HG02852 (cell line): ENCODE measurements at regions not wholly inside any gene's neighbourhood (a gene's known extent, or its start where the extent isn't known, plus 50 kb on each side); places are given as distances from the start of the nearest gene placed in this dataset.
A peak's percentile ranks its signal among the peaks of the same experiment; 100 is the strongest.
"Not testable (repeated sequence)": the region's sequence is repeated elsewhere in the genome, so short reads cannot be mapped to it uniquely, and the experiment has no call there.

ENCODE experiments used
- ATAC-seq: cut with Tn5 transposase; IDR thresholded peaks from one replicate; pipeline ENCODE4 v1.9.1; 2021; ENCODE audit warnings: mild to moderate bottlenecking, moderate library complexity; ENCODE audit not compliant: unreplicated experiment

DNA sequence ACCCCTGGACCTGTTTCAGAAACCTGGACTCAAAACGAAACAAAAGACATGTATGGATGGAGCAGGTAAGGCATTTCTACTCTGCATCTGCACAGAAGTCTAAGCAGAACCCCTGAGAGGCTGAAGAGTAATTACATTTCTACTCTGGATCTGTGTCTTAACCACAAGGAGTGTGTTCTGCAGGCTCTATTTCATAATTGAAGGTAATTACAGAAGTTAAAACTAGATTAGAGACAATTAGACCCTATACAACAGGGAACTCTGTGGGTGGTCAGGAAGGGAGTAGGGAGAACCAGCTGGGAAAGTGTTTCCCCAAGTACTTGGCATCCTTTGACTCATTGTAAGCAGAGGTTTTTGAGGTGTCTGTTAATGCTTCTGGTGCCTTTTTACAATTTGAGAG lies 69.8 kb downstream of the IGSF1 start:
- no peak for ATAC-seq

DNA sequence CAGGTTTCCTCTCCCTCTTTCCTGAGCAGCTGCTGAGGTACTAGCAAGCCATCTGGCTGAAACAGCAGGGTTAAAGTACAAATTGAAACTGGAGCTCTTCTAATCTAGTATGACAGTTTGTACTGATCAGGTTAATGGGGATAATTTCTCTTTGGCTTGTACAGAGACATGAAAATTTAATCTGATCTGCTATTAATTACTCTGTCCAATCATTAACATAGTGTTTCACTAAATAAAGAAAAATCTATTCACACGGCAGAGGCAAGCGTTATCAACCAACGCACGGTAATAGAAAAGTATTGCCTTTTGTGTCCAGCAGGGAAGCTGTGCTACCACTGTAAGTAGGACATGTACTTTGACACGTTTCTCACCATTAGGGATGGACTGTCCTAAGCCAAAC lies 71.1 kb downstream of the IGSF1 start:
- no peak for ATAC-seq

DNA sequence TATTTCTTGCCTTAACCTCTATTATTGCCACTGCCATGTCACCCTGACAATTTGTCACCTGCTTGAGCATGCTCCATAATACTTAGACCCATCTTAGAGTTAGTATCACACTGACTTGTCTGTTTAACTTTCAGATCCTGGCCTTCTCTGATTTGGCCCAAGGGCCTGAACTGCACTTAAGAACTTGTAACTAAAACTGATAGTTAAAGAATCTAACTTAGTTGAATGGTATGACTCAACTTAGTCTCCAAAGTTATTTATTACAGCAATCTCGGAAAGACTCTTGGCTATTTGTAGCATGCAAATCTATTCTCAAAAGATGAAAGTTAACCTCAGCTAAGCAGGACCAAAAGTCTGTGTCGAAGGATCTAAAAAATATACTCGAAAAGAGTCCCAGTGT lies 72.3 kb downstream of the IGSF1 start:
- peak; percentile 65 for ATAC-seq

DNA sequence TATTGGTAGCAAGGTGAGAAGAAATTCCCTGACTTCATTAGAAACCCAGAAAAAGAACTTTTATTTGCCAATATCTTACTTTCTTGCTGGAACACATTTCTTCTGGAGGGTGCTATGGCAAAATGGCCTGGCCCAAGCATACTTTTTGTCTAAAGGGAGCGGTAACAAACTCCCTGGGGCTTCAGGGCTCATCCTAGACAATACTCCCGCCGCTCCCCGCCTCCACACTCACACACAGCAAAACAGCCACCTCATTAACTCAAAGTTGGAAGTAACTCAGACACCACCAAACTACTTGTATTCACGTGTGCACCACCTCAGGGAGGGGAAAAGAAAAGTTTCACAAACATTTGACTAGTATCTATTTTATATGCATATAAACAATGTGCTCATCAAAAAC lies 75.7 kb downstream of the IGSF1 start:
- ATAC-seq, result no peak

DNA sequence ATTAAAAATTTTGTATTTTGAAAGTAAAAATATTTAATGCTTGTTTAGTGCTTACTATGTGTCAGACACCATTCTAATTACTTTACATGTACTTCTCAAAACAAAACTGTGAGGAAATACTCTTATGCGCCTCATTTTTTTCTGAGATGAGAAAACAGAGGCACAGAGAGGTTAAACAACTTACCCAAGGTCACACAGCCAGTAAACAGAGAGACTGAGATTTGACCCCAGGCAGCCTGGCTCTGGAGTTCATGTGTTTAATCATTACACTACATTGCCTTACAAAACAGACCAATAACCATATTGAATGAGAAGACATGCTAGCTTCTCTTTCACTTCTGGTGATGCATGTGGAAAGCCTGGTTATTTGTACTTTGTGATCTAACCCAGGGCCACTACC lies 86.3 kb downstream of the IGSF1 start:
- no peak for ATAC-seq

GRCh38 chrX:131201986-131202385 lies 87.1 kb downstream of the IGSF1 start:
- no peak for ATAC-seq

GRCh38 chrX:131199091-131199490 lies 90.0 kb downstream of the IGSF1 start:
- no peak for ATAC-seq

- ATAC-seq, result no peak
These were observed 101.9 kb downstream of the IGSF1 start for GRCh38 chrX:131187206-131187605.

GRCh38 chrX:131170148-131170547 lies 112.0 kb downstream of the ARHGAP36 start:
- no peak for ATAC-seq

DNA sequence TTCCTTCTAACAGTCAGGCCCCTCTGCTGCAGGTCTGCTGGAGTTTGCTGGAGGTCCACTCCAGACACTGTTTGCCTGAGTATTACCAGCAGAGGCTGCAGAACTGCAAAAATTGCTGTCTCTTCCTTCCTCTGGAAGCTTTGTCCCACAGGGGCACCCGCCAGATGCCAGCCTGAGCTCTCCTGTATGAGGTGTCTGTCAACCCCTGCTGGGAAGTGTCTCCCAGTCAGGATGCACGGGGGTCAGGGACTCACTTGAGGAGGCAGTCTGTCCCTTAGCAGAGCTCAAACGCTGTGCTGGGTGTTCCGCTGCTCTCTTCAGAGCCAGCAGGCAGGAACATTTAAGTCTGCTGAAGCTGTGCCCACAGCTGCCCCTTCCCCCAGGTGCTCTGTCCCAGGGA lies 105.5 kb downstream of the ARHGAP36 start:
- not testable (repeated sequence) for ATAC-seq

DNA sequence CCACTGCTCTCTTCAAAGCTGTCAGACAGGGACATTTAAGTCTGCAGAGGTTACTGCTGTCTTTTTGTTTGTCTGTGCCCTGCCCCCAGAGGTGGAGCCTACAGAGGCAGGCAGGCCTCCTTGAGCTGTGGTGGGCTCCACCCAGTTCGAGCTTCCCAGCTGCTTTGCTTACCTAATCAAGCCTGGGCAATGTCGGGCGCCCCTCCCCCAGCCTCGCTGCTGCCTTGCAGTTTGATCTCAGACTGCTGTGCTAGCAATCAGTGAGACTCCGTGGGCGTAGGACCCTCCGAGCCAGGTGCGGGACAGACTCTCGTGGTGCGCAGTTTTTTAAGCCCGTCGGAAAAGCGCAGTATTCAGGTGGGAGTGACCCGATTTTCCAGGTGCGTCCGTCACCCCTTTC lies 99.5 kb downstream of the ARHGAP36 start:
- ATAC-seq, result not testable (repeated sequence)

GRCh38 chrX:131146702-131147101 lies 88.6 kb downstream of the ARHGAP36 start:
- ATAC-seq, result no peak
